HG03175 (cell line): ENCODE measurements at regions not wholly inside any gene's neighbourhood (a gene's known extent, or its start where the extent isn't known, plus 50 kb on each side); places are given as distances from the start of the nearest gene placed in this dataset.
"Not testable (repeated sequence)": the region's sequence is repeated elsewhere in the genome, so short reads cannot be mapped to it uniquely, and the experiment has no call there.

Experiments used
- ATAC-seq: cut with Tn5 transposase; IDR thresholded peaks from one replicate; pipeline ENCODE4 v1.9.1; 2021; ENCODE audit warnings: mild to moderate bottlenecking, moderate library complexity; ENCODE audit not compliant: unreplicated experiment

DNA sequence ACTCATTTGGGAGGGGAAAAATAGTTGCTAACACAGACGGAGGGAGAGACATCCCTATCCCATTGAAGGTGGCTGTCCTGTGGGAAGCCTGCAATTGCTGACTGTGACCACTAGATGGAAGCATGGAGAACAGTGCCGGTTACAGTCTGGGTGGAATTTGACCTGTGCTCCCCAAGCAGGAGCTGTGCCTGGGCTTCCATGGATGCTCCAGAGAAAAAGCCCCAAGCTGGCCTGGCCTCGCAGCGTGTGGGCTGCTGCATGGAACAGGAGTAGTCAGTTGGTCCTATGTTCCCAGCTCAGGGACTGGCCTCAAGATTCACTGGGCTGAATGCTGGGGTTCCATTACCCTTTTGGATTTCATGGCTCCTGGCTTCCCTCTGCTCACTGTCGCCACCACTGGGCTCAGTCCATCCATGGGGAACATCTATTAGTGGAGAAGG, 116.3 kb upstream of the CHD6 start:
- peak; percentile 50 for ATAC-seq

GRCh38 chr20:41733151-41733550, 115.0 kb upstream of the CHD6 start:
- no peak for ATAC-seq

DNA sequence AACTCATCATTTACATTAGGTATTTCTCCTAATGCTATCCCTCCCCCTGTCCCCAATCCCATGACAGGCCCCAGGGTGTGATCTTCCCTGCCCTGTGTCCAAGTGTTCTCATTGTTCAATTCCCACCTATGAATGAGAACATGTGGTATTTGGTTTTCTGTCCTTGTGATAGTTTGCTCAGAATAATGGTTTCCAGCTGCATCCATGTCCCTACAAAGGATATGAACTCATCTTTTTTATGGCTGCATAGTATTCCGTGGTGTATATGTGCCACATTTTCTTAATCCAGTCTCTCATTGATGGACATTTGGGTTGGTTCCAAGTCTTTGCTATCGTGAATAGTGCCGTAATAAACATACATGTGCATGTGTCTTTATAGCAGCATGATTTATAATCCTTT, 113.0 kb upstream of the CHD6 start:
- not testable (repeated sequence) for ATAC-seq

DNA sequence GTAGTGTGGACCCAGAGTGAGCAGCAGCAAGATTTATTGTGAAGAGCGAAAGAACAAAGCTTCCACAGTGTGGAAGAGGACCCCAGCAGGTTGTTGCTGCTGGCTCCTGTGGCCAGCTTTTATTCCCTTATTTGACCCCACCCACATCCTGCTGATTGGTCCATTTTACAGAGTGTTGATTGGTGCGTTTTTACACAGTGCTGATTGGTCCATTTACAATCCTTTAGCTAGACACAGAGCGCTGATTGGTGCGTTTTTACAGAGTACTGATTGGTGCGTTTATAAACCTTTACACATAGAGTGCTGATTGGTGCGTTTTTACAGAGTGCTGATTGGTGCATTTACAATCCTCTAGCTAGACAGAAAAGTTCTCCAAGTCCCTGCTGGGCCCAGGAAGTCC, 109.5 kb upstream of the CHD6 start:
- ATAC-seq: not testable (repeated sequence)

DNA sequence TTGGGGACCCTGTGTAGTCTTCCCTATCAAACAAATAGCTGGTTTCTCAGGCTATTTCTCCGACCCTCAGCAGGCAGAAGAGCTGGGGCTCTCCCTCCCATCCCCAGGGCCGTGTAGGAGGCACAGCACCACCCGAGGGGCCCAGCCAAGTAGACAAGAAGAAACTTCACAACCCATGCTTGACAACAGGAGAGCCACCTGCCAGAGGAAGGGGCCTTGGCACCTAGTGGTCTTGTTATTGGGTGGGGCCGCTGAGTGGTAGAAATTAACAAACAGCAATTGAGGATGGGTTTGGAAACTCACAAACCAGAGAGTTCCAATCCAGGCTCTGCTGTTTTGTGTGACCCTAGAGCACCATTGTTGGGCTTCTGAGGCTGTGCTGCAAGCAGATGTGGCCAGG, 108.5 kb upstream of the CHD6 start:
- no peak for ATAC-seq

DNA sequence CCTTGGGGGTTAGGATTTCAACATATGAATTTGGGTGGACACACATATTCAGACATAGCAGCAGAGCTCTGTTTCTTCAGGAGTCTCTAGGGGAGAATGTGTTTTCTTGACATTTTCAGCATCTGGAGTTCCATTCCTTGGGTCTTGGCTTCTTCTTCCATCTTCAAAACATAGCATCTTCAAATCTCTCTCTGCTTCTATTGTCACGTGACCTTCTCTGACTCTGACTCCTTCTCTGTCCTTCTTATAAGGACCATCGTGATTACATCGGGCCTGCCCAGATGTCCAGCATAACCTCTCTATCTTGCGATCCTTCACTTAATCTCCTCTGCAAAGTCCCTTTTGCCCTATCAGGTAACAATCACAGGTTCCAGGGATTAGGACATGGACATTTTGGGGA, 101.0 kb upstream of the CHD6 start:
- no peak for ATAC-seq

GRCh38 chr20:41717483-41717882, 99.3 kb upstream of the CHD6 start:
- ATAC-seq: no peak

GRCh38 chr20:41716911-41717310, 98.7 kb upstream of the CHD6 start:
- no peak for ATAC-seq

DNA sequence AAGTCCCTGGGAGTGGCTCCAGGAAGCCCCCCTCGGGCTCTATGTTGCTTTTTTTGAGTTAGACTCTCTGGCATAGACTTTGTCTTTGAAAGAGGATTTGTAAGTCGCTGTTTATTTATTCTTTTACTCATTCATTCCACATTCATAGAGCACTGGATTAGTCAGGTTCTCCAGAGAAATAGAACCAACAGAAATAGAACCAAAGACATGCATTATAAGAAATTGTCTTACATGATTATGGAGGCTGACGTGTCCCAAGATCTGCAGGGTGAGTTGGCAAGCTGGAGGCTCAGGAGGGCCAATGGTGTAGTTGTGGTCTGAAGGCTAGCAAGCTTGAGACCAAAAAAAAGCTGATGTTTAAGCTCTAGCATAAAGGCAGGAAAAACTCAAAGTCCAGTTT, 98.3 kb upstream of the CHD6 start:
- no peak for ATAC-seq

GRCh38 chr20:41715526-41715925, 97.3 kb upstream of the CHD6 start:
- ATAC-seq: no peak

DNA sequence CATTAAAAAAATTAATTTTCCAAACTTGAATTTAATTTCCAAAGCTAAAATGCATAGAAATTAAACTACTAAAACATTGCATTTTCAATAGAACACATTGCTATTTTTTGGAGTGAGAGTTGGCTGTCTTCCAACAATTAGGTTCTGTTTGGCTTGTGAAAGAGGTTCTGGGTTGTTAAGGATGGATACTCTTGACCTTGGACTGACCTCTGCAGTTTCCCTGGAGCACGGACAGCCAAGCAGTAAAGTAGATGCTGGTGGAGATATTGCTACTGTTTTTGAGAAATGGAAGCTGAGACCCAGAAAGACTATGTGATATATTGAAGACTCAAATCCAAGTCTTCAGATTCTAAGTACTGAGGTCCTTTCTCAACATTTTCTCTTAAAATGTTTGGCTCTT, 95.9 kb upstream of the CHD6 start:
- ATAC-seq: no peak

GRCh38 chr20:41704896-41705295, 86.7 kb upstream of the CHD6 start:
- no peak for ATAC-seq

DNA sequence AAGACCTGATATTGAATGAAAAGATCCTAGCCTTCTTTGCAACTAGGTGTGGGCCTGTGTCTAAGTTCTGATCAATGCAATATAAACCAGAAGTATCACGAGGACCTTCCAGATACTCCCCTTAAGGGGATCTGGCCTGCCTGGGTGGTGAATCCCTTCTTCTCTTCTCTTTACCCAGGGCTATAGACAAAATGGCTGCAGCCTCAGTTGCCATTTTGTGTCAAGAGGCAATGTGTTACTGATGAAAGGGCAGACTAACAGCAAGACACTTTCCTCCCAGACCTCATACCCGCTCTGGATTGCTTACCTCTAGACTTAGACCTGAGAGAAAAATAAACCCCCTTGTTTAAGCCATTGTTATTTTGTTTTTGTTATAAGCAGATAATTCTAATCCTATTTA, 84.5 kb upstream of the CHD6 start:
- no peak for ATAC-seq

- ATAC-seq: no peak
Measured at GRCh38 chr20:41701588-41702348, 83.6 kb upstream of the CHD6 start.

GRCh38 chr20:41699673-41700072, 81.5 kb upstream of the CHD6 start:
- ATAC-seq: not testable (repeated sequence)

GRCh38 chr20:41697861-41698559, 79.8 kb upstream of the CHD6 start:
- no peak for ATAC-seq

GRCh38 chr20:41696428-41696827, 78.3 kb upstream of the CHD6 start:
- ATAC-seq: no peak

DNA sequence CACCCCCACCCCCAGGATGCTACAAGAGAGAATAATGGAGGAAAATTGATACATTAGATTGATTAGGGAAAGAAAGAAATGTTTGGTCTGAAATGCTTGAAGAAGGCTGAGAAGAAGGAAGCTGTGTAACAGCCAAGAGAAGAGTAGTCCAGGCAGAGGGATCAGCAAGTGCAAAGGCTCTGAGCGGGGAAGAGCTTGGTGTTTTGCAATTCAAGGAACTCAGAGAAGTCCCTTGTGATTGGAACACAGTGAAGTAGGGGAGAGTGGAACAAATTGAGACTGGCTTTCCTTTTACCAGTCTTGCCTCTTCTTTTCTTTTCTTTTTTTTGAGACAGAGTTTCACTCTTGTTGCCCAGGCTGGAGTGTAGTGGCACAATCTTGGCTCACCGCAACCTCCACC, 76.6 kb upstream of the CHD6 start:
- no peak for ATAC-seq

- peak; percentile 85 for ATAC-seq
Measured at GRCh38 chr20:41693136-41693979, 75.2 kb upstream of the CHD6 start.

DNA sequence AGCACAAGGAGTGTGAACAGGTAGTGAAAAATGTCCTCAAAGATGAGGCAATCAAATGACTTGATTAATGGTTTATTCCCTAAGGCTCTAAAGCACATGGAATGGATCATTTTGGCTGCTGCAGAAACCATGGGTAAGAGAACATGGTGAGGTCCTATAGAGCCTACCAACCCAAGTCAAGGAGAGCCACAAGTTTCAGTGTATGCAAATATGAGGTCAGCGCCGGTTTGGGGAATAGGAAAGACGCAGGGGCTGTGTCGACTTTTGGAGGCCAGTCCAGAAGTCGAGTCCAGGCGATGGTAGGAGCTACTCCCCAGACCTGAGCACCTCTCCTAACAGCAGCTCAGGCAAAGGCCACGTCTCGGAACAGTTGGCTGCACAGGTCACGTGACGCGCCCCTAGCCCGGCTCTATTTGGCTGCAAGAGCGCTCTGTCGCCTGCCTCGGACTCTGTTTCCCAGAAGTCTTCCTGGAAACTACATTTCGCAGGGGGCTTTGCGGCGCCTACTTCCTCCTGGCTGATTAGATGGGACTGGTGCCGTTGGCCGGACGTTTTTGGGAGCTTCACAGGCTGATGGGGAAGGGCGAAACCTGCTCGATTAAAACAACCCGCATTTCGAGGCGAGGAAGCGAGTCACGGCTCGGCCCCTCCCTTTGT, 74.4 kb upstream of the CHD6 start:
- ATAC-seq: peak; percentile 56

DNA sequence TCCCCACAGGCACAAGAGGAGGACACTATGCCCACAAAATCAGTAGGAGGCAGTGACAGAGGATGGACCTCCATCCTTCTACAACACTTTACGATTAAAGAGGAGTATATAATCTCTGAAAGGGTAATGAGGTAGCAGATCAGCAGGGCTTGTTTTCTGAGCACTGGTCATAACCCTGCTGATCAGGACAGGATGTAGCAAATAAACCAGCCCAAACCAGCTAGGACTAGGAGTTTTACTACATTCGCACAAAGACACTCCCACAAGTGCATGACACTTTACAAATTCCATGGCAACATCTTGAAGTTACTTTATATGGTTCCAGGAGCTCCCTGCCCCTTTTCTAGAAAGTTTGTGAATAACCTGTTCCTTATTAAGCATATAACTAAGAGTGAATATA, 73.3 kb upstream of the CHD6 start:
- ATAC-seq: no peak
